ENCODE measurements at regions not wholly inside any gene's neighbourhood (a gene's known extent, or its start where the extent isn't known, plus 50 kb on each side); places are given as distances from the start of the nearest gene placed in this dataset.

DNA sequence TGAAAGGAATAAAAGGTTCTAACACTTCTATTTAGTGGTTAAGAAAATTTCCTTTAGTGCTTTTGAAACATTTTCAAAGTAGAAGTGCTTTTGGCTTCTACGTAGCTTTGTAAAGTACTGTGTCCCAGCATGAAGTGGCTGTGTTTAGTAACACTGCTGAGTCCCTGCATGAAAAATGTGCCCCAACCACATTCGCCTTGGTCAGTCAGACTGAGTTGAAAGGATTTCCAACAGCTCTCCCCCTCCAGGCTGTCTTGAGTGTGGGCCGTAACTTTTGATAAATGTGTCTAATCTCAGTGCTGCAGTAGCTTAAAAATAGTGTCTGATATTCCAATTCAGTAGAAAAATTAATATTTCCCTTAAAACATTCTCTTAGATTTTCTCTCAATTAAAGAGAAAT lies 115.0 kb downstream of the NR1D2 start:
- Histone ChIP-seq H3K79me1 (ENCODE audit: low read depth, low read length) (no peaks in the 10 kb centered on the region), H3K4me3 (ENCODE audit: low read length in 2 of 2) (no peak overlapping the region), H3K36me3 (replicated peaks in 1 of 2; ENCODE audit: control insufficient read depth in 2 of 2, insufficient read depth in 2 of 2, low read length in 2 of 2) (no peaks in the 10 kb centered on the region), H2BK15ac (ENCODE audit: low read length) (no peak overlapping the region), H3K4me1 (ENCODE audit: control insufficient read depth in 2 of 2, insufficient read depth in 1 of 2, low read depth in 1 of 2, low read length in 2 of 2) (no peaks in the 10 kb centered on the region), H3K18ac (ENCODE audit: low read length) (no peak overlapping the region), H4K91ac (ENCODE audit: low read depth, low read length, poor library complexity) (no peak overlapping the region), H3K9me3 (replicated peaks in 1 of 2; ENCODE audit: control insufficient read depth in 2 of 2, insufficient read depth in 1 of 2, low read depth in 1 of 2, low read length in 2 of 2) (no peaks in the 10 kb centered on the region), H3K27ac (replicated peaks; ENCODE audit: low read length) (no peak overlapping the region), H2BK5ac (ENCODE audit: low read length) (no peak overlapping the region), H3K14ac (ENCODE audit: low read length) (no peak overlapping the region), H2BK120ac (ENCODE audit: low read depth, low read length) (no peak overlapping the region), H3K4me2 (ENCODE audit: insufficient read depth, low read length, poor library complexity, severe bottlenecking) (no peak overlapping the region), H2AK5ac (ENCODE audit: low read depth, low read length) (no peak overlapping the region), H2AFZ (ENCODE audit: low read length) (peak overlapping the region; percentile 39), H3K9ac (ENCODE audit: low read depth, low read length, poor library complexity) (no peak overlapping the region), H4K8ac (ENCODE audit: low read depth, low read length) (no peak overlapping the region), H3K27me3 (ENCODE audit: control insufficient read depth in 3 of 3, insufficient read depth in 3 of 3, low read depth in 1 of 3, low read length in 3 of 3) (peaks cover 0 to 3% (median 0%) of the 10 kb centered on the region in 3 experiments), H2BK12ac (ENCODE audit: low read length) (no peak overlapping the region), H3K23ac (ENCODE audit: low read depth, low read length, poor library complexity) (no peak overlapping the region), H3K4ac (ENCODE audit: low read length) (no peak overlapping the region)
- no CpG with 5 or more reads among the region's 3 CpGs for WGBS, 2 donors (ENCODE audit: extremely low coverage in 2 of 2, insufficient read length in 2 of 2, insufficient replicate concordance in 1 of 2)
- no peak for DNase-seq (ENCODE audit: low spot score)

- H3K36me3 ChIP-seq (replicated peaks in 1 of 2; ENCODE audit: control insufficient read depth in 2 of 2, insufficient read depth in 2 of 2, low read length in 2 of 2): no peaks in the 10 kb centered on the region
- no peak overlapping the region for H3K4me2 ChIP-seq (ENCODE audit: insufficient read depth, low read length, poor library complexity, severe bottlenecking)
- no peaks in the 10 kb centered on the region for H3K79me1 ChIP-seq (ENCODE audit: low read depth, low read length)
- no peak overlapping the region for H3K4ac ChIP-seq (ENCODE audit: low read length)
- no peak for DNase-seq (ENCODE audit: low spot score)
- H3K23ac ChIP-seq (ENCODE audit: low read depth, low read length, poor library complexity): no peak overlapping the region
- H2AK5ac ChIP-seq (ENCODE audit: low read depth, low read length): no peak overlapping the region
- H3K4me1 ChIP-seq (ENCODE audit: control insufficient read depth in 2 of 2, insufficient read depth in 1 of 2, low read depth in 1 of 2, low read length in 2 of 2): no peaks in the 10 kb centered on the region
- no peak overlapping the region for H4K8ac ChIP-seq (ENCODE audit: low read depth, low read length)
- no CpG with 5 or more reads among the region's 3 CpGs for WGBS, 2 donors (ENCODE audit: extremely low coverage in 2 of 2, insufficient read length in 2 of 2, insufficient replicate concordance in 1 of 2)
- no peak overlapping the region for H2AFZ ChIP-seq (ENCODE audit: low read length)
- H2BK12ac ChIP-seq (ENCODE audit: low read length): no peak overlapping the region
- no peak overlapping the region for H2BK120ac ChIP-seq (ENCODE audit: low read depth, low read length)
- no peak overlapping the region for H3K18ac ChIP-seq (ENCODE audit: low read length)
- H3K9ac ChIP-seq (ENCODE audit: low read depth, low read length, poor library complexity): no peak overlapping the region
- peaks cover 0 to 3% (median 0%) of the 10 kb centered on the region in 3 experiments for H3K27me3 ChIP-seq (ENCODE audit: control insufficient read depth in 3 of 3, insufficient read depth in 3 of 3, low read depth in 1 of 3, low read length in 3 of 3)
- H2BK15ac ChIP-seq (ENCODE audit: low read length): no peak overlapping the region
- no peak overlapping the region for H2BK5ac ChIP-seq (ENCODE audit: low read length)
- H4K91ac ChIP-seq (ENCODE audit: low read depth, low read length, poor library complexity): no peak overlapping the region
- H3K9me3 ChIP-seq (replicated peaks in 1 of 2; ENCODE audit: control insufficient read depth in 2 of 2, insufficient read depth in 1 of 2, low read depth in 1 of 2, low read length in 2 of 2): no peaks in the 10 kb centered on the region
- no peak overlapping the region for H3K27ac ChIP-seq (replicated peaks; ENCODE audit: low read length)
- no peak overlapping the region for H3K14ac ChIP-seq (ENCODE audit: low read length)
- no peak overlapping the region for H3K4me3 ChIP-seq (ENCODE audit: low read length in 2 of 2)
Observed at GRCh38 chr3:24062916-24063315, 117.8 kb downstream of the NR1D2 start.

All from neuronal stem cell (in vitro differentiated cells).